PC-9 (cell line): ENCODE measurements at regions not wholly inside any gene's neighbourhood (a gene's known extent, or its start where the extent isn't known, plus 50 kb on each side); places are given as distances from the start of the nearest gene placed in this dataset.

Source experiments
- EZH2 ChIP-seq: fragments of 200-600 bp; sonication (generic); IDR thresholded peaks from 2 replicates; pipeline ENCODE4 v1.8.0; 2017; ENCODE audit warnings: antibody characterized with exemption, low read depth
- TF ChIP-seq, protein P1 (sequence below): fragments of 200-600 bp; sonication (generic); conservative IDR thresholded peaks from 2 replicates; pipeline ENCODE4 v1.6.1; 2017; ENCODE audit warnings: mixed run types, antibody characterized with exemption, mild to moderate bottlenecking, moderate library complexity

DNA sequence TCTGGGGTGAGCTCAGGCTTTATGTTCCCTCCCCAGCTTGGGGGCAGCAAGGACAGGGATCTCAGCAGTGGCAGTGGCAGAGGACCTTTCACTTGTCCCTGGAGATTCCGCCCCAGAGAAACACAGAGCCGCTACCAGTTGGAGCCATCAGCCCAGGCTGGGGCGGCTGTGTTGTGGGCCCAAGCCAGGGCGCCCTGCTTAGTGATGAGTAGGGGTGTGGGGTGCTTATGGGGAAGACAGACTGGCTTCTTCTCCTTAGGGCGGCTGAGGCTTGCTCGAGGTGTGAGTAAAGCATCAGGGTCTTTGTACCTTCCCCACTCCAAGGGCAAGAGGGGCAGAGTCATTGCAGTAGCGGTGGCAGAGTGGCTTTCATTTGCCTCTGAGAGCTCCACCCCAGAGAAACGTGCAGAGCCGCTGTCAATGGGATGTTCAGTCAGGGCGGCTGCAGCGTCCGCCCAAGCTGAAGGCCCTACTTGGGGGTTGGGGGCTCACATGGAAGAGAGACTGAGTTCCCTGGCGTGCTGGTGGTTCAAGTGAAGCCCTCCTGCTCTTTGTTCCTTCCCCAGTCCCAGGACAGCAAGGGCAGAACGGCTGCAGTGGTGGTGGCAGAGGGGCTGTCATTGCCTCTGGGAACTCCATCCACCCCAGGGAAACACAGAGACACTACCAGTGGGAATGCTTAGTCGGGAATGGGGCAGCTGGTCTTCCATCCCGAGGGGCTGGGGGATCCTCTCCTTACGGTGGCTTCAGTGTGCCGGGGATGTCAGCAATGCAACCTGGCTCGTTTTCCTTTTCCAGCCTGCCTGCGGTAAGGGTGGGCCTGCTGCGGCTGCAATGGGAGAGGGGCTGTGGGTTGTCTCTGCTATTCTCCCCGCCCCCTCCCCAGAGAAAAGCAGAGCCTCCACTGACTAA lies 2142.5 kb upstream of the TENM3 start:
- TF ChIP-seq, protein P1, sequence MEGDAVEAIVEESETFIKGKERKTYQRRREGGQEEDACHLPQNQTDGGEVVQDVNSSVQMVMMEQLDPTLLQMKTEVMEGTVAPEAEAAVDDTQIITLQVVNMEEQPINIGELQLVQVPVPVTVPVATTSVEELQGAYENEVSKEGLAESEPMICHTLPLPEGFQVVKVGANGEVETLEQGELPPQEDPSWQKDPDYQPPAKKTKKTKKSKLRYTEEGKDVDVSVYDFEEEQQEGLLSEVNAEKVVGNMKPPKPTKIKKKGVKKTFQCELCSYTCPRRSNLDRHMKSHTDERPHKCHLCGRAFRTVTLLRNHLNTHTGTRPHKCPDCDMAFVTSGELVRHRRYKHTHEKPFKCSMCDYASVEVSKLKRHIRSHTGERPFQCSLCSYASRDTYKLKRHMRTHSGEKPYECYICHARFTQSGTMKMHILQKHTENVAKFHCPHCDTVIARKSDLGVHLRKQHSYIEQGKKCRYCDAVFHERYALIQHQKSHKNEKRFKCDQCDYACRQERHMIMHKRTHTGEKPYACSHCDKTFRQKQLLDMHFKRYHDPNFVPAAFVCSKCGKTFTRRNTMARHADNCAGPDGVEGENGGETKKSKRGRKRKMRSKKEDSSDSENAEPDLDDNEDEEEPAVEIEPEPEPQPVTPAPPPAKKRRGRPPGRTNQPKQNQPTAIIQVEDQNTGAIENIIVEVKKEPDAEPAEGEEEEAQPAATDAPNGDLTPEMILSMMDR = no peak
- no peak for TF ChIP-seq EZH2
